Vagina (tissue), 2 donors: ENCODE measurements at regions not wholly inside any gene's neighbourhood (a gene's known extent, or its start where the extent isn't known, plus 50 kb on each side); places are given as distances from the start of the nearest gene placed in this dataset.

Experiments
- CTCF ChIP-seq, 3 experiments: fragments of 450-650 bp in 2 of 3; fragments of 200-600 bp in 1 of 3; sonication (generic) in 1 of 3; IDR thresholded peaks; one replicate each; pipeline ENCODE4 v1.5.1; 2017 to 2019; ENCODE audit warnings: antibody characterized with exemption in 3 of 3, mild to moderate bottlenecking in 2 of 3, moderate library complexity in 2 of 3
- POLR2A ChIP-seq, 2 donors: fragments of 450-650 bp; IDR thresholded peaks; one replicate each; pipeline ENCODE4 v1.6.1; 2017; ENCODE audit warnings: antibody characterized with exemption in 2 of 2, mild to moderate bottlenecking in 2 of 2, moderate library complexity in 2 of 2
- POLR2AphosphoS5 ChIP-seq, 2 donors: sonication (generic); formaldehyde crosslinking; IDR thresholded peaks; one replicate each; pipeline ENCODE4 v1.9.0; 2017; ENCODE audit warnings: antibody characterized with exemption in 2 of 2, mild to moderate bottlenecking in 2 of 2, low read depth in 1 of 2; ENCODE audit not compliant: insufficient read depth in 1 of 2

GRCh38 chr4:19130866-19131265 lies 1109.3 kb upstream of the LCORL start:
- TF ChIP-seq CTCF (IDR thresholded peaks at IDR 0.05) (no peak), POLR2AphosphoS5 (IDR thresholded peaks at IDR 0.05; ENCODE audit: insufficient read depth in 1 of 2, low read depth in 1 of 2) (no peak), POLR2A (IDR thresholded peaks at IDR 0.05) (no peak)
